ENCODE measurements at regions not wholly inside any gene's neighbourhood (a gene's known extent, or its start where the extent isn't known, plus 50 kb on each side); places are given as distances from the start of the nearest gene placed in this dataset.

DNA sequence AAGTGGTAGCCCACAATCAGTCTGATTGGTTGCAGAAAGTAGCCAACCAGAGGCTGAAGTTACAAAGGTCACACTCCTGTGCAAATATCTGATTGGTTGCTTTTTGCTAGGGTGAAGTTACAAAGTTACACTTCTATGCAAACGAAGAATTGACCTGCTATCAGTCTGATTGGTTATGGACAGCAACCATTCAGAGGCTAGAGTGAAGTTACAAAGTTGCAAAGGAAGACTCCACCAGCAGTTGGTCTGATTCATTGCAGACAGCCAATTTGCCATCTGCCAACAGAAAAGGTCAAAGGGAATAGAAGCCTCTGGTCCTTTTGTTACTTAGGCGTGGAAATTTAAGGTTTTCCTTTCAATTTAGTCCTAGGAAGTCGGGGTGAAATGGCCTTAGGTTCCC is 377.7 kb downstream of the PRDM5 start:
- Histone ChIP-seq H3K4me1 (ENCODE audit: control insufficient read depth, insufficient read depth, low read length) (no peaks in the 10 kb centered on the region), H3K9me3 (ENCODE audit: control insufficient read depth, insufficient read depth, low read length) (no peaks in the 10 kb centered on the region), H3K4me3 (ENCODE audit: low read length) (no peak overlapping the region), H3K27ac (ENCODE audit: low read length) (no peak overlapping the region), H3K36me3 (ENCODE audit: control insufficient read depth, insufficient read depth, low read length) (no peaks in the 10 kb centered on the region), H3K27me3 (ENCODE audit: control insufficient read depth, insufficient read depth, low read length) (no peaks in the 10 kb centered on the region)
- TF ChIP-seq, protein P1, sequence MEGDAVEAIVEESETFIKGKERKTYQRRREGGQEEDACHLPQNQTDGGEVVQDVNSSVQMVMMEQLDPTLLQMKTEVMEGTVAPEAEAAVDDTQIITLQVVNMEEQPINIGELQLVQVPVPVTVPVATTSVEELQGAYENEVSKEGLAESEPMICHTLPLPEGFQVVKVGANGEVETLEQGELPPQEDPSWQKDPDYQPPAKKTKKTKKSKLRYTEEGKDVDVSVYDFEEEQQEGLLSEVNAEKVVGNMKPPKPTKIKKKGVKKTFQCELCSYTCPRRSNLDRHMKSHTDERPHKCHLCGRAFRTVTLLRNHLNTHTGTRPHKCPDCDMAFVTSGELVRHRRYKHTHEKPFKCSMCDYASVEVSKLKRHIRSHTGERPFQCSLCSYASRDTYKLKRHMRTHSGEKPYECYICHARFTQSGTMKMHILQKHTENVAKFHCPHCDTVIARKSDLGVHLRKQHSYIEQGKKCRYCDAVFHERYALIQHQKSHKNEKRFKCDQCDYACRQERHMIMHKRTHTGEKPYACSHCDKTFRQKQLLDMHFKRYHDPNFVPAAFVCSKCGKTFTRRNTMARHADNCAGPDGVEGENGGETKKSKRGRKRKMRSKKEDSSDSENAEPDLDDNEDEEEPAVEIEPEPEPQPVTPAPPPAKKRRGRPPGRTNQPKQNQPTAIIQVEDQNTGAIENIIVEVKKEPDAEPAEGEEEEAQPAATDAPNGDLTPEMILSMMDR (IDR thresholded peaks at IDR 0.05), result no peak
- Mint-ChIP-seq H3K4me3 (no peak overlapping the region), H3K36me3 (no peaks in the 10 kb centered on the region), H3K27ac (no peak overlapping the region), H3K9me3 (peaks cover 6 to 8% of the 10 kb centered on the region in 2 donors), H3K27me3 (ENCODE audit: low read depth in 2 of 2) (no peaks in the 10 kb centered on the region), H3K4me1 (no peaks in the 10 kb centered on the region)
- DNase-seq (no peak), ATAC-seq (no peak)
- WGBS (ENCODE audit: insufficient coverage), result 83% methylated on average over 3 of the region's 3 CpGs
- intact Hi-C loops (cut with micrococcal nuclease), result no loop called here

DNA sequence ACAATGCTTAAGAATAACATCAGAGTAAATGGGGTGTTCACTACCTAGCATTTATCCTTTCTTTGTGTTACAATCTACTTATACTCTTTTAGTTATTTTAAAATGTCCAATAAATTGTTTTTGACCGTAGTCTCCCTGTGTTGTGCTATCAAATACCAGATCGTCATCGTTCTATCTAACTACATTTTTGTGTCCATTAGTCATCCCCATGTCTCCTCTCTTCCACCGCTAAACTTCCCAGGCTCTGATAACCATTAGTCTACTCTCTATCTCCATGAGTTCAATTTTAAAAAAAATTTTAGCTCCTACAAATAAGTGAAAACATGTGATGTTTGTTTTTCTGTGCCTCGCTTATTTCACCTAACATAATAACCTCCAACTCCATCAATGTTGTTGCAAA is 381.9 kb downstream of the PRDM5 start:
- no peak for ATAC-seq
- H3K4me3 Mint-ChIP-seq, result no peak overlapping the region

DNA sequence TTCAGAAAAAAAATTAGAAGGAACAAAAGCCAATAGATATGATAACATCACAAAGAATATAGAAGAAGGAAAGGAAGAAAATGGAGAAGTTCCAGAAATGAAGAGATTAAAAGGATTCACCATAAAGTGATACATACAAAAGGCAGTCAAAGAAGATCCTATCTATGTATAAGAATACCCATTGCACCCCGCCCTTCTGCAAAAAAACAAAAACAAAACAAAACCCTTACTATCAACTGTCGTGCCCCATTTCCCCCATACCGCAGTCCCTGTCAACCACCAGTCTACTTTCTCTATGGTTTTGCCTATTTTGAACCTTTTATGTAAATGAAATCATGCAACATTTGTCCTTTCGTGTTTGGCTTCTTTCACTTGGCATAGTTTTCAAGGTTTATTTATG is 385.6 kb downstream of the PRDM5 start:
- no peak overlapping the region for H3K27ac Mint-ChIP-seq
- H3K9me3 Mint-ChIP-seq, result peaks cover 17 to 18% of the 10 kb centered on the region in 2 donors

More for the DNA sequence above, 381.9 kb downstream of the PRDM5 start:
- Histone ChIP-seq H3K36me3 (ENCODE audit: control insufficient read depth, insufficient read depth, low read length) (no peaks in the 10 kb centered on the region), H3K4me1 (ENCODE audit: control insufficient read depth, insufficient read depth, low read length) (no peaks in the 10 kb centered on the region), H3K27me3 (ENCODE audit: control insufficient read depth, insufficient read depth, low read length) (no peaks in the 10 kb centered on the region), H3K27ac (ENCODE audit: low read length) (no peak overlapping the region), H3K9me3 (ENCODE audit: control insufficient read depth, insufficient read depth, low read length) (no peaks in the 10 kb centered on the region), H3K4me3 (ENCODE audit: low read length) (no peak overlapping the region)
- Mint-ChIP-seq H3K9me3 (peaks cover 8 to 13% of the 10 kb centered on the region in 2 donors), H3K36me3 (no peaks in the 10 kb centered on the region), H3K27me3 (ENCODE audit: low read depth in 2 of 2) (no peaks in the 10 kb centered on the region), H3K27ac (no peak overlapping the region), H3K4me1 (no peaks in the 10 kb centered on the region)
- intact Hi-C loops (cut with micrococcal nuclease), result no loop called here
- TF ChIP-seq, protein P1 (IDR thresholded peaks at IDR 0.05), result no peak
- no peak for DNase-seq
- 96% methylated on average over 4 of the region's 5 CpGs for WGBS (ENCODE audit: insufficient coverage)

DNA sequence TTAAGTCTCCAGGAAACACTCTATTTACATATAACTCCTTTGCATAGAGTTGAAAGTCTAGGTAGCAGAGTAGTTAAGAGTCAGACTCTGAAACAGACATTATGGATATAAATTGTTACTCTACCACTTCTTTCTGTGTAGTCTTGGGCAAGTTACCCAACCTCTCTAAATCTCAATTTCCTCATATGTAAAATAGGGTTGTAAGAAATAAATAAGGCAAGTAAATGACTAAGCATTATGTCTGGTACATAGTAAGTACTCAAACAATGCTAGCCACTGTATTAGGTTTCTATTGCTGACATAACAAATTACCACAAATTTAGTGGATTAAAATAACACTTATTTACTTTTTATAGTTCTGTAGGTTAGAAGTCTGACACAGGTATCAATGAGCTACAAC is 394.1 kb downstream of the PRDM5 start:
- Mint-ChIP-seq H3K4me1 (no peaks in the 10 kb centered on the region), H3K9me3 (peaks cover 6 to 8% of the 10 kb centered on the region in 2 donors), H3K27me3 (ENCODE audit: low read depth in 2 of 2) (no peaks in the 10 kb centered on the region), H3K4me3 (no peak overlapping the region), H3K36me3 (no peaks in the 10 kb centered on the region), H3K27ac (no peak overlapping the region)
- Histone ChIP-seq H3K27ac (ENCODE audit: low read length) (no peak overlapping the region), H3K4me3 (ENCODE audit: low read length) (no peak overlapping the region), H3K9me3 (ENCODE audit: control insufficient read depth, insufficient read depth, low read length) (no peaks in the 10 kb centered on the region), H3K4me1 (ENCODE audit: control insufficient read depth, insufficient read depth, low read length) (no peaks in the 10 kb centered on the region), H3K27me3 (ENCODE audit: control insufficient read depth, insufficient read depth, low read length) (no peaks in the 10 kb centered on the region), H3K36me3 (ENCODE audit: control insufficient read depth, insufficient read depth, low read length) (no peaks in the 10 kb centered on the region)
- ATAC-seq, result no peak
- DNase-seq, result no peak
- TF ChIP-seq, protein P1 (IDR thresholded peaks at IDR 0.05), result no peak
- intact Hi-C loops (cut with micrococcal nuclease), result no loop called here

More for the DNA sequence above, 385.6 kb downstream of the PRDM5 start:
- no peak for DNase-seq
- TF ChIP-seq, protein P1 (IDR thresholded peaks at IDR 0.05), result no peak
- ATAC-seq, result no peak
- H3K4me3 ChIP-seq (ENCODE audit: low read length), result no peak overlapping the region
- no peaks in the 10 kb centered on the region for H3K4me1 Mint-ChIP-seq
- no peaks in the 10 kb centered on the region for H3K27me3 ChIP-seq (ENCODE audit: control insufficient read depth, insufficient read depth, low read length)
- intact Hi-C loops (cut with micrococcal nuclease), result no loop called here
- H3K4me3 Mint-ChIP-seq, result no peak overlapping the region
- H3K27ac ChIP-seq (ENCODE audit: low read length), result no peak overlapping the region
- H3K27me3 Mint-ChIP-seq (ENCODE audit: low read depth in 2 of 2), result no peaks in the 10 kb centered on the region
- no peaks in the 10 kb centered on the region for H3K9me3 ChIP-seq (ENCODE audit: control insufficient read depth, insufficient read depth, low read length)
- H3K36me3 Mint-ChIP-seq, result peaks cover 7% of the 10 kb centered on the region
- H3K36me3 ChIP-seq (ENCODE audit: control insufficient read depth, insufficient read depth, low read length), result no peaks in the 10 kb centered on the region
- H3K4me1 ChIP-seq (ENCODE audit: control insufficient read depth, insufficient read depth, low read length), result no peaks in the 10 kb centered on the region
- 92% methylated on average over 4 of the region's 4 CpGs for WGBS (ENCODE audit: insufficient coverage)
